ENCODE measurements at regions not wholly inside any gene's neighbourhood (a gene's known extent, or its start where the extent isn't known, plus 50 kb on each side); places are given as distances from the start of the nearest gene placed in this dataset.

GRCh38 chr21:25024639-25025038, 582.6 kb downstream of the MRPL39 start:
- Histone ChIP-seq H2BK20ac (ENCODE audit: low read length) (no peak overlapping the region), H3K56ac (replicated peaks; ENCODE audit: insufficient read length, low read depth, low read length) (no peak overlapping the region), H3K9me3 (ENCODE audit: insufficient read depth in 2 of 2, low read depth in 1 of 2, low read length in 1 of 2) (no peaks in the 10 kb centered on the region), H3K27ac (ENCODE audit: low read depth, low read length) (no peak overlapping the region), H3K4me2 (ENCODE audit: insufficient read depth in 1 of 2, low read depth in 2 of 2, low read length in 2 of 2) (no peak overlapping the region), H4K20me1 (replicated peaks in 1 of 2; ENCODE audit: control insufficient read depth in 1 of 2, insufficient read depth in 2 of 2, low read length in 2 of 2) (no peaks in the 10 kb centered on the region), H4K8ac (ENCODE audit: extremely low read depth, insufficient read depth, low read length) (no peak overlapping the region), H2BK120ac (replicated peaks; ENCODE audit: low read depth, low read length) (no peak overlapping the region), H3K36me3 (ENCODE audit: control insufficient read depth in 2 of 4, insufficient read depth in 4 of 4, low read length in 3 of 4) (no peaks in the 10 kb centered on the region), H4K91ac (replicated peaks; ENCODE audit: insufficient read length, low read length) (no peak overlapping the region), H2BK12ac (ENCODE audit: low read depth, low read length) (no peak overlapping the region; the same call in 1 of the 2 replicates), H3K9ac (replicated peaks in 1 of 4; ENCODE audit: extremely low read depth in 1 of 4, low read depth in 3 of 4, low read length in 3 of 4) (no peak overlapping the region), H2AFZ (ENCODE audit: low read length) (no peak overlapping the region; the same call in 1 of the 2 replicates), H2BK5ac (ENCODE audit: low read depth, low read length) (no peak overlapping the region; the same call in 1 of the 2 replicates), H3K18ac (ENCODE audit: extremely low read depth, low read length) (no peak overlapping the region), H2BK15ac (ENCODE audit: low read length) (no peak overlapping the region), H2AK5ac (ENCODE audit: low read depth, low read length) (no peak overlapping the region), H3K27me3 (replicated peaks in 1 of 4; ENCODE audit: control insufficient read depth in 3 of 4, extremely low read depth in 1 of 4, insufficient read depth in 3 of 4, low read length in 3 of 4) (no peaks in the 10 kb centered on the region), H3K23me2 (ENCODE audit: low read depth, low read length) (no peaks in the 10 kb centered on the region; the same call in 1 of the 2 replicates), H3K79me2 (ENCODE audit: control insufficient read depth in 1 of 2, insufficient read depth in 2 of 2, low read length in 2 of 2) (no peaks in the 10 kb centered on the region), H3K79me1 (ENCODE audit: low read depth, low read length) (no peaks in the 10 kb centered on the region), H3K4ac (replicated peaks; ENCODE audit: insufficient read length, low read depth, low read length) (no peak overlapping the region), H3K4me3 (ENCODE audit: extremely low read depth in 1 of 4, insufficient read depth in 2 of 4, low read depth in 3 of 4, low read length in 4 of 4) (no peak overlapping the region), H3K23ac (ENCODE audit: insufficient read length) (no peak overlapping the region), H3K4me1 (replicated peaks in 1 of 4; ENCODE audit: control insufficient read depth in 3 of 4, insufficient read depth in 4 of 4, low read length in 3 of 4) (no peaks in the 10 kb centered on the region), H4K5ac (ENCODE audit: insufficient read length, low read depth, low read length) (no peak overlapping the region), H3K14ac (ENCODE audit: insufficient read length) (no peak overlapping the region)
- DNase-seq (ENCODE audit: low read depth in 1 of 2, low spot score in 2 of 2) (no peak), FAIRE-seq (no peak)
- TF ChIP-seq ZNF274 (IDR thresholded peaks at IDR 0.05; ENCODE audit: borderline replicate concordance, extremely low read depth, low read length) (no peak), CTCF (IDR thresholded peaks at IDR 0.05; ENCODE audit: control extremely low read depth in 1 of 3, insufficient read depth in 1 of 3, low read depth in 1 of 3, low read length in 3 of 3) (peak in 1 of 3 experiments; percentile 26; a peak in 1 of 4 replicates)
- POLR2A ChIA-PET (ENCODE audit: partially characterized antibody), result no interaction called here
- CTCF ChIA-PET (ENCODE audit: partially characterized antibody), result no interaction called here
- WGBS, 2 experiments (ENCODE audit: extremely low coverage in 1 of 2, insufficient coverage in 1 of 2, insufficient read length in 1 of 2, insufficient replicate concordance in 2 of 2, low coverage in 1 of 2, low lambda C conversion rate in 2 of 2, missing lambda C conversion rate in 1 of 2), result 96% methylated on average over 3 of the region's 3 CpGs; no CpG with 5 or more reads in 1 of the 2 experiments
